ENCODE measurements at regions not wholly inside any gene's neighbourhood (a gene's known extent, or its start where the extent isn't known, plus 50 kb on each side); places are given as distances from the start of the nearest gene placed in this dataset.

DNA sequence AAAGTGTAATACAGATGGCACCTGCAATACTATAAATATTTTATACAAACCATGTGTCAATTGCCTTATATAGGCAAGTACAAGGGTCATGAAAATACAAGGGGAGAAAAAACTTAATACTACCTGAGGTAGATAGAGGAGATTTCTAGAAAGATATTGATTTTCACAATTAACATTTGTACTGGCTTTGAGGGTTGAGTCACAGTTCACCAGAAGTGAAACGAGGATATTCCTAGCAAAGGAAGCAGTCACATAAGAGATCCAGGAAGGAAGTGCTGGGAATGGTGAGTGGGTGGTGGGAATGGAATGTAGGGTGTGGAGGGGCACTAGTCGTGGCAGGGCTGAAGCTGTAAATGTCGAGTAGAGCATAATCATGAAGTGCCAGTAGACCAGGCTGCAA lies 108.7 kb downstream of the P2RY1 start:
- no peak for DNase-seq
- Histone ChIP-seq H3F3A (replicated peaks; ENCODE audit: insufficient read depth) (no peaks in the 10 kb centered on the region), H3K36me3 (replicated peaks in 1 of 2; ENCODE audit: control insufficient read depth in 1 of 2, insufficient read depth in 2 of 2, low read length in 1 of 2) (no peaks in the 10 kb centered on the region), H4K20me1 (ENCODE audit: insufficient read depth) (no peaks in the 10 kb centered on the region), H3K9me2 (no peaks in the 10 kb centered on the region), H3K79me2 (ENCODE audit: insufficient read depth) (no peaks in the 10 kb centered on the region), H3K4me1 (ENCODE audit: control insufficient read depth in 1 of 2, insufficient read depth in 2 of 2, low read depth in 1 of 2, low read length in 1 of 2) (no peaks in the 10 kb centered on the region; a peak in 1 of 4 replicates), H2AFZ (ENCODE audit: low read depth) (no peak overlapping the region), H3K9ac (no peak overlapping the region), H3K9me3 (no peaks in the 10 kb centered on the region), H3K27ac (ENCODE audit: low read depth in 2 of 2, low read length in 1 of 2) (no peak overlapping the region), H3K4me3 (ENCODE audit: low read depth in 2 of 2, low read length in 1 of 2) (no peak overlapping the region), H3K27me3 (ENCODE audit: insufficient read depth) (no peaks in the 10 kb centered on the region), H3K4me2 (no peak overlapping the region)
- TF ChIP-seq MXI1 (IDR thresholded peaks at IDR 0.05; ENCODE audit: low read depth, low read length) (no peak), SIN3A (IDR thresholded peaks at IDR 0.05; ENCODE audit: borderline replicate concordance, low read depth, low read length) (no peak), FOSL2 (IDR thresholded peaks at IDR 0.05; ENCODE audit: borderline replicate concordance, low read depth) (no peak), ELF1 (IDR thresholded peaks at IDR 0.05) (no peak), TCF12 (IDR thresholded peaks at IDR 0.05) (no peak), FOXM1 (IDR thresholded peaks at IDR 0.05; ENCODE audit: low read depth) (no peak), RFX5 (IDR thresholded peaks at IDR 0.05; ENCODE audit: low read length) (no peak), EZH2phosphoT487 (IDR thresholded peaks at IDR 0.05; ENCODE audit: borderline replicate concordance, low read depth) (no peak)
- TF ChIP-seq, protein P1, sequence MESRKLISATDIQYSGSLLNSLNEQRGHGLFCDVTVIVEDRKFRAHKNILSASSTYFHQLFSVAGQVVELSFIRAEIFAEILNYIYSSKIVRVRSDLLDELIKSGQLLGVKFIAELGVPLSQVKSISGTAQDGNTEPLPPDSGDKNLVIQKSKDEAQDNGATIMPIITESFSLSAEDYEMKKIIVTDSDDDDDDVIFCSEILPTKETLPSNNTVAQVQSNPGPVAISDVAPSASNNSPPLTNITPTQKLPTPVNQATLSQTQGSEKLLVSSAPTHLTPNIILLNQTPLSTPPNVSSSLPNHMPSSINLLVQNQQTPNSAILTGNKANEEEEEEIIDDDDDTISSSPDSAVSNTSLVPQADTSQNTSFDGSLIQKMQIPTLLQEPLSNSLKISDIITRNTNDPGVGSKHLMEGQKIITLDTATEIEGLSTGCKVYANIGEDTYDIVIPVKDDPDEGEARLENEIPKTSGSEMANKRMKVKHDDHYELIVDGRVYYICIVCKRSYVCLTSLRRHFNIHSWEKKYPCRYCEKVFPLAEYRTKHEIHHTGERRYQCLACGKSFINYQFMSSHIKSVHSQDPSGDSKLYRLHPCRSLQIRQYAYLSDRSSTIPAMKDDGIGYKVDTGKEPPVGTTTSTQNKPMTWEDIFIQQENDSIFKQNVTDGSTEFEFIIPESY (IDR thresholded peaks at IDR 0.05; ENCODE audit: borderline replicate concordance, low read depth) = no peak
- TF ChIP-seq, protein P2, sequence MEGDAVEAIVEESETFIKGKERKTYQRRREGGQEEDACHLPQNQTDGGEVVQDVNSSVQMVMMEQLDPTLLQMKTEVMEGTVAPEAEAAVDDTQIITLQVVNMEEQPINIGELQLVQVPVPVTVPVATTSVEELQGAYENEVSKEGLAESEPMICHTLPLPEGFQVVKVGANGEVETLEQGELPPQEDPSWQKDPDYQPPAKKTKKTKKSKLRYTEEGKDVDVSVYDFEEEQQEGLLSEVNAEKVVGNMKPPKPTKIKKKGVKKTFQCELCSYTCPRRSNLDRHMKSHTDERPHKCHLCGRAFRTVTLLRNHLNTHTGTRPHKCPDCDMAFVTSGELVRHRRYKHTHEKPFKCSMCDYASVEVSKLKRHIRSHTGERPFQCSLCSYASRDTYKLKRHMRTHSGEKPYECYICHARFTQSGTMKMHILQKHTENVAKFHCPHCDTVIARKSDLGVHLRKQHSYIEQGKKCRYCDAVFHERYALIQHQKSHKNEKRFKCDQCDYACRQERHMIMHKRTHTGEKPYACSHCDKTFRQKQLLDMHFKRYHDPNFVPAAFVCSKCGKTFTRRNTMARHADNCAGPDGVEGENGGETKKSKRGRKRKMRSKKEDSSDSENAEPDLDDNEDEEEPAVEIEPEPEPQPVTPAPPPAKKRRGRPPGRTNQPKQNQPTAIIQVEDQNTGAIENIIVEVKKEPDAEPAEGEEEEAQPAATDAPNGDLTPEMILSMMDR (IDR thresholded peaks at IDR 0.05) = no peak
- TF ChIP-seq, protein P3, sequence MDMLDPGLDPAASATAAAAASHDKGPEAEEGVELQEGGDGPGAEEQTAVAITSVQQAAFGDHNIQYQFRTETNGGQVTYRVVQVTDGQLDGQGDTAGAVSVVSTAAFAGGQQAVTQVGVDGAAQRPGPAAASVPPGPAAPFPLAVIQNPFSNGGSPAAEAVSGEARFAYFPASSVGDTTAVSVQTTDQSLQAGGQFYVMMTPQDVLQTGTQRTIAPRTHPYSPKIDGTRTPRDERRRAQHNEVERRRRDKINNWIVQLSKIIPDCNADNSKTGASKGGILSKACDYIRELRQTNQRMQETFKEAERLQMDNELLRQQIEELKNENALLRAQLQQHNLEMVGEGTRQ (IDR thresholded peaks at IDR 0.05; ENCODE audit: borderline replicate concordance, low read depth, low read length) = no peak
- ChIA-PET POLR2A (no interaction called here), CTCF (no interaction called here)
- WGBS (ENCODE audit: low lambda C conversion rate) = 9% methylated on average over 3 of the region's 3 CpGs

DNA sequence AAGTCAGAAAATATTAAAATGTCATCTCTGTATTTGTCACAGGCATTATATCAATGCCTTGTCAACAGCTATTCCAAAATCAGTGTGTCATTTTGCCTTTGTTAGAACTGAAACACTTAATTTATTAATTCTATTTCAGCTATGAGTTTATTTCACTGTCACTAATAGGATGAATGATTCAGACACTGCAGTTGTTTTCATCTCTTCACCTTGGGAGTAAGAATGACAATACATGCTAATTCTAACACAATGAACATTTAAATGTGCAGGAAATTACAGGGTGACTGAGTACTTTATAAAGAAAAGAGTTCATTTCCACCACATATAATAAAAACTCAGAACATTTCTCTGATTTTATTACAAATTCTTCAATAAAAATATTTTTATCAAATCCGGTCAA lies 109.7 kb downstream of the P2RY1 start:
- no peak overlapping the region for H2AFZ ChIP-seq (ENCODE audit: low read depth)
- no peak overlapping the region for H3K9ac ChIP-seq
- no peaks in the 10 kb centered on the region for H3K9me2 ChIP-seq
- no peaks in the 10 kb centered on the region for H4K20me1 ChIP-seq (ENCODE audit: insufficient read depth)
- no peak for DNase-seq
- no peak overlapping the region for H3K27ac ChIP-seq (ENCODE audit: low read depth in 2 of 2, low read length in 1 of 2)
- TF ChIP-seq, protein P3 (IDR thresholded peaks at IDR 0.05; ENCODE audit: borderline replicate concordance, low read depth, low read length) = no peak
- TF ChIP-seq EP300 (IDR thresholded peaks at IDR 0.05; ENCODE audit: borderline replicate concordance in 1 of 2, low read depth in 1 of 2, low read length in 1 of 2) (no peak), GATA2 (CRISPR knock-in tag; IDR thresholded peaks at IDR 0.05) (no peak), TEAD4 (IDR thresholded peaks at IDR 0.05; ENCODE audit: borderline replicate concordance, insufficient read depth) (no peak), FOXM1 (IDR thresholded peaks at IDR 0.05; ENCODE audit: low read depth) (no peak), MEF2A (IDR thresholded peaks at IDR 0.05; ENCODE audit: borderline replicate concordance, low read depth) (no peak), FOXJ3 (CRISPR knock-in tag; IDR thresholded peaks at IDR 0.05) (no peak), ELF1 (IDR thresholded peaks at IDR 0.05) (no peak), SMC3 (IDR thresholded peaks at IDR 0.05; ENCODE audit: low read depth, low read length) (no peak), POLR2AphosphoS5 (IDR thresholded peaks at IDR 0.05; ENCODE audit: low read depth, low read length) (no peak), RCOR1 (IDR thresholded peaks at IDR 0.05; ENCODE audit: low read length) (no peak)
- TF ChIP-seq, protein P2 (IDR thresholded peaks at IDR 0.05) = no peak
- TF ChIP-seq, protein P4, sequence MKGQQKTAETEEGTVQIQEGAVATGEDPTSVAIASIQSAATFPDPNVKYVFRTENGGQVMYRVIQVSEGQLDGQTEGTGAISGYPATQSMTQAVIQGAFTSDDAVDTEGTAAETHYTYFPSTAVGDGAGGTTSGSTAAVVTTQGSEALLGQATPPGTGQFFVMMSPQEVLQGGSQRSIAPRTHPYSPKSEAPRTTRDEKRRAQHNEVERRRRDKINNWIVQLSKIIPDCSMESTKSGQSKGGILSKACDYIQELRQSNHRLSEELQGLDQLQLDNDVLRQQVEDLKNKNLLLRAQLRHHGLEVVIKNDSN (IDR thresholded peaks at IDR 0.05; ENCODE audit: borderline replicate concordance, low read depth) = no peak
- no peaks in the 10 kb centered on the region; a peak in 1 of 4 replicates for H3K4me1 ChIP-seq (ENCODE audit: control insufficient read depth in 1 of 2, insufficient read depth in 2 of 2, low read depth in 1 of 2, low read length in 1 of 2)
- H3K9me3 ChIP-seq = no peaks in the 10 kb centered on the region
- ChIA-PET POLR2A (no interaction called here), CTCF (no interaction called here)
- no peak overlapping the region for H3K4me2 ChIP-seq
- H3F3A ChIP-seq (replicated peaks; ENCODE audit: insufficient read depth) = no peaks in the 10 kb centered on the region
- no peak overlapping the region for H3K4me3 ChIP-seq (ENCODE audit: low read depth in 2 of 2, low read length in 1 of 2)
- H3K79me2 ChIP-seq (ENCODE audit: insufficient read depth) = no peaks in the 10 kb centered on the region
- H3K27me3 ChIP-seq (ENCODE audit: insufficient read depth) = 0 out of 2 replicates have a peak, but pooled peaks cover 1% of the 10 kb centered on the region
- 25% methylated on average over 1 of the region's 1 CpG for WGBS (ENCODE audit: low lambda C conversion rate)
- H3K36me3 ChIP-seq (replicated peaks in 1 of 2; ENCODE audit: control insufficient read depth in 1 of 2, insufficient read depth in 2 of 2, low read length in 1 of 2) = no peaks in the 10 kb centered on the region

Measured in SK-N-SH (cell line).